B cell (primary cell): ENCODE measurements at regions not wholly inside any gene's neighbourhood (a gene's known extent, or its start where the extent isn't known, plus 50 kb on each side); places are given as distances from the start of the nearest gene placed in this dataset.

Source experiments
- CTCF ChIP-seq: fragments of 200-600 bp; IDR thresholded peaks from one replicate; pipeline ENCODE4 v1.8.0; 2022; ENCODE audit warnings: antibody characterized with exemption, mild to moderate bottlenecking
- EZH2 ChIP-seq: IDR thresholded peaks from 2 replicates; pipeline ENCODE4 v1.6.1; 2012; ENCODE audit warnings: borderline replicate concordance, low read depth, mild to moderate bottlenecking, moderate library complexity, low read length; ENCODE audit not compliant: insufficient read depth, poor library complexity, severe bottlenecking

DNA sequence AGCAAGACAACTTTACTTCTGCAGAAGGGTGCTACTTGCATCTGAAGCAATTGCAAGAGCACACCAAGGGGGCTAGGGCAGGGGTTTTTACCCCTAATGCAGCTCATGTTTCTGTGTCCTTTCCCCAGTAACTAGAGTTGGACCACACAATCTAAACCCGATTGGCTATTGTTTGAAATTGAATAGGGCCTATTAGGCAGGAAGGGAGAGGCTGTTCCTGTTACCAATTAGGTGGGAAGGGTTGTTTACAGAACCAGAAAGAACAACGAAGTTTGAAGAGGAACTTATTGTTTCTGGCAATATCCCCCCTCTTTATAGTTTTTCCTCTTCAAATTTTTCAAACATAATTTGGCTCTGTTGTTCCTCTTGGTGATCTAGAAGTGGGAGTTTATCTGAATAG, 85.5 kb downstream of the CHCHD4 start:
- no peak for TF ChIP-seq CTCF
- TF ChIP-seq EZH2 = no peak
